NCI-H2196 treated with DMSO at 0.1 percent for 48 hours (cell line): ENCODE measurements at regions not wholly inside any gene's neighbourhood (a gene's known extent, or its start where the extent isn't known, plus 50 kb on each side); places are given as distances from the start of the nearest gene placed in this dataset.
"Not testable (repeated sequence)": the region's sequence is repeated elsewhere in the genome, so short reads cannot be mapped to it uniquely, and the experiment has no call there.

Experiments used
- DNase-seq: peaks from one replicate; lab custom pipeline; 2025; ENCODE audit not compliant: unreplicated experiment; lab: John Stamatoyannopoulos, UW

- no peak for DNase-seq
Measured at GRCh38 chr10:36766415-36766810, 359.0 kb upstream of the ANKRD30A start.

- DNase-seq, result no peak
Measured at GRCh38 chr10:36765782-36766414, 359.5 kb upstream of the ANKRD30A start.

- no peak for DNase-seq
Measured at GRCh38 chr10:36764823-36765222, 360.6 kb upstream of the ANKRD30A start.

- DNase-seq, result no peak
Measured at GRCh38 chr10:36761121-36761520, 364.3 kb upstream of the ANKRD30A start.

- DNase-seq, result no peak
Measured at GRCh38 chr10:36759141-36759805, 366.1 kb upstream of the ANKRD30A start.

GRCh38 chr10:36748128-36748871 is 377.1 kb upstream of the ANKRD30A start:
- DNase-seq, result no peak

GRCh38 chr10:36739884-36740445 is 385.4 kb upstream of the ANKRD30A start:
- no peak for DNase-seq

GRCh38 chr10:36738738-36739431 is 386.5 kb upstream of the ANKRD30A start:
- DNase-seq, result no peak

GRCh38 chr10:36736311-36736710 is 389.1 kb upstream of the ANKRD30A start:
- peak; percentile 23 for DNase-seq

- DNase-seq, result not testable (repeated sequence)
Measured at GRCh38 chr10:36734590-36734989, 390.8 kb upstream of the ANKRD30A start.

- no peak for DNase-seq
Measured at GRCh38 chr10:36730316-36730715, 395.1 kb upstream of the ANKRD30A start.

GRCh38 chr10:36728626-36729025 is 396.8 kb upstream of the ANKRD30A start:
- no peak for DNase-seq

- DNase-seq, result peak; percentile 46
Measured at GRCh38 chr10:36725581-36726520, 399.5 kb upstream of the ANKRD30A start.

- no peak for DNase-seq
Measured at GRCh38 chr10:36722777-36723176, 402.6 kb upstream of the ANKRD30A start.

GRCh38 chr10:36721871-36722270 is 403.5 kb upstream of the ANKRD30A start:
- no peak for DNase-seq

- no peak for DNase-seq
Measured at GRCh38 chr10:36720895-36721294, 404.5 kb upstream of the ANKRD30A start.

- DNase-seq, result no peak
Measured at GRCh38 chr10:36717118-36717517, 408.3 kb upstream of the ANKRD30A start.

GRCh38 chr10:36716291-36716690 is 409.1 kb upstream of the ANKRD30A start:
- no peak for DNase-seq

- DNase-seq, result no peak
Measured at GRCh38 chr10:36712695-36713094, 412.7 kb upstream of the ANKRD30A start.

GRCh38 chr10:36711361-36711760 is 414.0 kb upstream of the ANKRD30A start:
- no peak for DNase-seq
